ENCODE measurements at regions not wholly inside any gene's neighbourhood (a gene's known extent, or its start where the extent isn't known, plus 50 kb on each side); places are given as distances from the start of the nearest gene placed in this dataset.

GRCh38 chr4:85372966-85373365 lies 102.0 kb upstream of the ARHGAP24 start:
- DNase-seq (ENCODE audit: low read depth) = no peak
- TF ChIP-seq, protein P1, sequence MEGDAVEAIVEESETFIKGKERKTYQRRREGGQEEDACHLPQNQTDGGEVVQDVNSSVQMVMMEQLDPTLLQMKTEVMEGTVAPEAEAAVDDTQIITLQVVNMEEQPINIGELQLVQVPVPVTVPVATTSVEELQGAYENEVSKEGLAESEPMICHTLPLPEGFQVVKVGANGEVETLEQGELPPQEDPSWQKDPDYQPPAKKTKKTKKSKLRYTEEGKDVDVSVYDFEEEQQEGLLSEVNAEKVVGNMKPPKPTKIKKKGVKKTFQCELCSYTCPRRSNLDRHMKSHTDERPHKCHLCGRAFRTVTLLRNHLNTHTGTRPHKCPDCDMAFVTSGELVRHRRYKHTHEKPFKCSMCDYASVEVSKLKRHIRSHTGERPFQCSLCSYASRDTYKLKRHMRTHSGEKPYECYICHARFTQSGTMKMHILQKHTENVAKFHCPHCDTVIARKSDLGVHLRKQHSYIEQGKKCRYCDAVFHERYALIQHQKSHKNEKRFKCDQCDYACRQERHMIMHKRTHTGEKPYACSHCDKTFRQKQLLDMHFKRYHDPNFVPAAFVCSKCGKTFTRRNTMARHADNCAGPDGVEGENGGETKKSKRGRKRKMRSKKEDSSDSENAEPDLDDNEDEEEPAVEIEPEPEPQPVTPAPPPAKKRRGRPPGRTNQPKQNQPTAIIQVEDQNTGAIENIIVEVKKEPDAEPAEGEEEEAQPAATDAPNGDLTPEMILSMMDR (IDR thresholded peaks at IDR 0.05; ENCODE audit: insufficient read depth, low read depth, low read length, missing control alignments) = no peak
- H3K4me3 ChIP-seq (ENCODE audit: low read length) = no peak overlapping the region

DNA sequence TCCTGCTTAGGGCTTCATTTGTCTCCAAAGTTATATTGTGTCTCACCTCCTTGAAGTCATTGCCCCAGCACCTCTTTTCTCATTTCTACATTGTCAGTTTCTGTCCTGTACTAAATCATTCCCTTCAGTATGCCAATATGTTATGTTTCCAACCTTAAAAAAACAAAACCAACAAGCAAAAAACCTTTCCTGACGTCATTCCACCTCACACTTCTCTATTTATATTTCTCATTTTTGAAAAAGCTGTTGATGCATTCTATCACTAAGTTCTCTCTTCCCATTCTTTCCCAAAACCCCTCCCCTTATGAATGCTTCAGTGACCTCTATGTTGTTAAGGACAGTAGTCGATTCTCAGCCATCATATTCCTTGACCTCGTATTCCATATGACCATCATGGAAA lies 98.7 kb upstream of the ARHGAP24 start:
- no peak overlapping the region for H3K4me3 ChIP-seq (ENCODE audit: low read length)
- TF ChIP-seq, protein P1 (IDR thresholded peaks at IDR 0.05; ENCODE audit: insufficient read depth, low read depth, low read length, missing control alignments) = no peak
- DNase-seq (ENCODE audit: low read depth) = no peak

- peak; percentile 5 for DNase-seq (ENCODE audit: low read depth)
- TF ChIP-seq, protein P1 (IDR thresholded peaks at IDR 0.05; ENCODE audit: insufficient read depth, low read depth, low read length, missing control alignments) = no peak
- H3K4me3 ChIP-seq (ENCODE audit: low read length) = no peak overlapping the region
Observed at GRCh38 chr4:85381968-85382367, 93.0 kb upstream of the ARHGAP24 start.

DNA sequence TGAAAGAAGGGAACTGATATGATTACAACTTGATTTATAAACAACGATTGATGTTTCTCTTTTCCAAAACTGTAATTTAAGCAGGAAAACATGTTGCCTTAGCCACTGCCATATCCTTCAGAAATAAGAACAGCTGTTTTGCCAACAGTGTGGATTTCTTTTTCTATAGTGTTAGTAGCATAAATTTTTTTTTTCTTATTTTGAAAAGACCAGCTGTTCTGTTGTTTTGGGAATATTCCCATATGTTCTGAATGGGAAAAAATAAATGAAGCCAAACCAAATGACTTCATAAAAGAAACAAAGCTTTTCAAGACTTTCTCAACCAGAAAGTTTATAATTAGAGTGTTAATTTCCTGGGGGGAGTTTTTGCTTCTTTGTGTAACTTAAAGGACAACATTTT lies 83.9 kb upstream of the ARHGAP24 start:
- no peak for DNase-seq (ENCODE audit: low read depth)
- TF ChIP-seq, protein P1 (IDR thresholded peaks at IDR 0.05; ENCODE audit: insufficient read depth, low read depth, low read length, missing control alignments) = no peak
- H3K4me3 ChIP-seq (ENCODE audit: low read length) = no peak overlapping the region

DNA sequence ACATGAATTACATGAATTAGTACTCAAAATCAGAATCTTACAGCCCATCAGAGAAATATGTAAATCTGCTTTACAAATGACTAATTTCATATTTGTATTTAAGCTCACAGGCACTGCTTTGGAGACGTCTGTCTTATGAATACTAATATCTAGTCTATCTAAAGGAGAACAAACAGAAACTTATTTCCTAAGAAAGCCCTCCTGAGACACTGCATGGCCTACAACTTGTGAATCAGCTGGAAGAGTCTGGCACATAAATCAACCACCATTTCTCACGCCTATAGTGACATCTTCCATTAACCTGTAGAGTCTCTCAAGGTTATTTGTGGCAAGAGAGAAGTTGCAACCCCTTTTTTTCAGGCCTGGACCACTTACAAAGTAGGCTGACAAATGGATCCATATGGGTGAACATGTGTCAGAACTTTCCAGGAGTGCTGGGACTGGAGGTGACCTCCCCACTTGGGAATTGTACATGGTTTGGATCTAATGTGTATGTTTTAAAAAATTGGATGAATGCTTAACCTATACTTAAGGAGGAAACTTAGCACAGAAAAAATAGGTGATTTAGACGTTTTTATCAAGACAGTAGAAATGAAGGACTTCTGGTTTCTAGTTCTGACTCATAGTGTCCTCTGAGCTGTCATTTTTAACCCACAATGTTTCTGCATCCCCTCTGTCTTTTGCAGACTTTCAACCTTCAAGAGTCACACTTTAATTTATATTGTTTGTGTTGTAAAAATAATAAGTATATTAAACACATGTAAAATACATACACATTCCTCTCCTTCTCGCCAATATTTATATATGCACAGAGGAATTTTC lies 83.2 kb upstream of the ARHGAP24 start:
- H3K4me3 ChIP-seq (ENCODE audit: low read length) = no peak overlapping the region
- DNase-seq (ENCODE audit: low read depth) = no peak
- TF ChIP-seq, protein P1 (IDR thresholded peaks at IDR 0.05; ENCODE audit: insufficient read depth, low read depth, low read length, missing control alignments) = no peak

- no peak for DNase-seq (ENCODE audit: low read depth)
- TF ChIP-seq, protein P1 (IDR thresholded peaks at IDR 0.05; ENCODE audit: insufficient read depth, low read depth, low read length, missing control alignments) = no peak
- H3K4me3 ChIP-seq (ENCODE audit: low read length) = no peak overlapping the region
Observed at GRCh38 chr4:85393201-85393600, 81.7 kb upstream of the ARHGAP24 start.

DNA sequence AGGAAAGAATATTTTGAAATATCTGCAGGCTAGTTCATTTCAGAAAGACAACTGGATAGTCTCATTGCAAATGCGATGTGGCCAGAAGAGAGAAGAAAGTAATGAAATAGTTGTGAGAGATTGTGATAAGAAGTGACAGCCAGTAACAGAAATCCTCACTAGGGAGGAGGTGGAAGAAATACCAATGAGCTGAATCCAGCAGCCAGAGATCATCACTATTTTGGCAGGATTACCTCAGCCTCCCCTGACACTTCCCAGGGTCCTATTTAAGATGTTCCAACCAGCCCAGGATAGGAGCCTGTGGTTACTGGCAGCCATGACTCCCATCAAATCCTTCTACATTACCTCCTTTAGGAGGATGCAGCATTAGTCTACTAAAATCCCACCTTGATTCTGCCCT lies 76.7 kb upstream of the ARHGAP24 start:
- H3K4me3 ChIP-seq (ENCODE audit: low read length) = no peak overlapping the region
- TF ChIP-seq, protein P1 (IDR thresholded peaks at IDR 0.05; ENCODE audit: insufficient read depth, low read depth, low read length, missing control alignments) = no peak
- DNase-seq (ENCODE audit: low read depth) = no peak

Data from epithelial cell of esophagus (primary cell).